ENCODE measurements at regions not wholly inside any gene's neighbourhood (a gene's known extent, or its start where the extent isn't known, plus 50 kb on each side); places are given as distances from the start of the nearest gene placed in this dataset.

- Histone ChIP-seq H2AK5ac (ENCODE audit: insufficient read length, low read length) (no peak overlapping the region), H3K4ac (ENCODE audit: low read depth, low read length) (no peak overlapping the region), H3T11ph (ENCODE audit: low read length) (no peak overlapping the region), H4K8ac (replicated peaks; ENCODE audit: insufficient read length, low read depth, low read length) (no peak overlapping the region), H3K14ac (ENCODE audit: insufficient read depth, low read length) (no peak overlapping the region), H2AFZ (ENCODE audit: low read length) (no peak overlapping the region), H2BK120ac (ENCODE audit: low read depth, low read length, poor library complexity, severe bottlenecking) (no peak overlapping the region), H3K9ac (ENCODE audit: extremely low read depth, insufficient read length, low read length) (no peak overlapping the region), H3K79me2 (ENCODE audit: insufficient read depth, low read length) (no peaks in the 10 kb centered on the region), H2BK5ac (ENCODE audit: insufficient read length, low read length) (no peak overlapping the region), H2BK12ac (ENCODE audit: insufficient read length, low read depth, low read length) (no peak overlapping the region), H4K5ac (ENCODE audit: insufficient read length, low read depth, low read length) (no peak overlapping the region), H3K23me2 (ENCODE audit: insufficient read length, low read depth, low read length, poor library complexity, severe bottlenecking) (no peaks in the 10 kb centered on the region), H4K20me1 (ENCODE audit: control insufficient read depth, insufficient read depth, insufficient read length) (no peaks in the 10 kb centered on the region), H3K27me3 (ENCODE audit: insufficient read depth, low read length) (no peaks in the 10 kb centered on the region), H3K4me1 (ENCODE audit: insufficient read depth, low read length) (no peaks in the 10 kb centered on the region; the same call in 1 of the 2 replicates), H3K79me1 (ENCODE audit: insufficient read depth, low read depth, low read length, poor library complexity, severe bottlenecking) (no peaks in the 10 kb centered on the region), H3K27ac (ENCODE audit: insufficient read length, low read depth, low read length) (no peak overlapping the region), H3K4me2 (ENCODE audit: insufficient read depth, insufficient read length, low read length) (no peak overlapping the region), H3K9me3 (ENCODE audit: control insufficient read depth, low read depth, low read length) (no peaks in the 10 kb centered on the region), H3K23ac (ENCODE audit: insufficient read length, low read depth, low read length) (no peak overlapping the region), H3K18ac (ENCODE audit: insufficient read length, low read depth, low read length) (no peak overlapping the region), H4K91ac (ENCODE audit: insufficient read length, low read depth, low read length) (no peak overlapping the region), H2BK20ac (ENCODE audit: low read depth, low read length, poor library complexity, severe bottlenecking) (no peak overlapping the region), H2BK15ac (ENCODE audit: low read depth, low read length) (no peak overlapping the region), H3K56ac (ENCODE audit: insufficient read length, low read depth, low read length) (no peak overlapping the region)
- Mint-ChIP-seq H3K36me3 (ENCODE audit: insufficient read depth in 1 of 3, low read depth in 3 of 3) (no peaks in the 10 kb centered on the region), H3K4me3 (no peak overlapping the region), H3K27me3 (ENCODE audit: low read depth) (no peaks in the 10 kb centered on the region), H3K27ac (no peak overlapping the region), H3K9me3 (no peaks in the 10 kb centered on the region), H3K4me1 (peaks cover 0 to 7% of the 10 kb centered on the region in 2 experiments; a peak in 1 of 4 replicates)
- no peak for DNase-seq
- TF ChIP-seq CTCF (conservative IDR thresholded peaks at IDR 0.05): no peak
- whole genome bisulfite sequencing (ENCODE audit: extremely low coverage, insufficient read length, low lambda C conversion rate): no CpG with 5 or more reads among the region's 4 CpGs
Measured at GRCh38 chr6:137623293-137623692, 129.1 kb upstream of the OLIG3 start.

Measured in H9 (cell line).